ENCODE measurements at regions not wholly inside any gene's neighbourhood (a gene's known extent, or its start where the extent isn't known, plus 50 kb on each side); places are given as distances from the start of the nearest gene placed in this dataset.

GRCh38 chr3:127413318-127413673 lies 125.5 kb upstream of the PRR20G start:
- peaks cover 32% of the 10 kb centered on the region for H3K27me3 ChIP-seq (ENCODE audit: control insufficient read depth, insufficient read depth, low read length)
- ChIA-PET POLR2A (ENCODE audit: unreplicated experiment) (no interaction called here), CTCF (no interaction called here)
- no peak overlapping the region for H3K4me3 ChIP-seq (ENCODE audit: insufficient read depth, low read depth, low read length)
- no peaks in the 10 kb centered on the region for H3K4me1 ChIP-seq (ENCODE audit: control insufficient read depth, insufficient read depth, low read length)
- no peak overlapping the region for H3K9ac ChIP-seq (ENCODE audit: low read depth, low read length)
- no peaks in the 10 kb centered on the region for H3K36me3 ChIP-seq (ENCODE audit: control insufficient read depth, insufficient read depth, low read length)
- no peaks in the 10 kb centered on the region for H3K9me3 ChIP-seq (ENCODE audit: control insufficient read depth, insufficient read depth, low read length)
- H2BK20ac ChIP-seq (ENCODE audit: low read depth, low read length) = no peak overlapping the region
- intact Hi-C loops (cut with micrococcal nuclease) (no loop called here), dilution Hi-C loops (cut with HindIII; ENCODE audit: low sequenced_read_pairs, unreplicated experiment) (no loop called here), in situ Hi-C loops (cut with MboI; ENCODE audit: low sequenced_read_pairs) (no loop called here)
- no peaks in the 10 kb centered on the region for H3K79me1 ChIP-seq (ENCODE audit: low read depth in 1 of 2, low read length in 2 of 2)
- no peak for DNase-seq
- no peak overlapping the region for H2BK120ac ChIP-seq (ENCODE audit: low read depth, low read length)
- H4K91ac ChIP-seq (ENCODE audit: insufficient read depth, low read depth, low read length) = no peak overlapping the region
- H3K4me2 ChIP-seq (ENCODE audit: low read depth, low read length) = no peak overlapping the region
- H3K4ac ChIP-seq (ENCODE audit: low read depth, low read length) = no peak overlapping the region
- H2AFZ ChIP-seq (replicated peaks; ENCODE audit: low read length, poor library complexity) = no peak overlapping the region
- H3K27ac ChIP-seq (ENCODE audit: insufficient read depth, low read length) = no peak overlapping the region
- no CpG with 5 or more reads among the region's 3 CpGs for WGBS, 2 experiments (ENCODE audit: extremely low coverage in 2 of 2, insufficient read length in 1 of 2)
- H3K18ac ChIP-seq (ENCODE audit: low read depth, low read length) = no peak overlapping the region
- H2AK9ac ChIP-seq (replicated peaks; ENCODE audit: low read depth, low read length, poor library complexity) = no peak overlapping the region
- H3K9me1 ChIP-seq (ENCODE audit: insufficient read depth, low read length) = no peaks in the 10 kb centered on the region
- no peak overlapping the region for H2BK15ac ChIP-seq (ENCODE audit: low read depth, low read length)
- no TSS peak for BruUV-seq (replicated peaks)
- no peak overlapping the region for H2BK5ac ChIP-seq (ENCODE audit: low read depth, low read length, poor library complexity, severe bottlenecking)
- no peak overlapping the region for H4K5ac ChIP-seq (ENCODE audit: low read depth, low read length)
- H2AK5ac ChIP-seq (ENCODE audit: low read depth, low read length) = no peak overlapping the region
- H4K8ac ChIP-seq (ENCODE audit: low read depth in 2 of 2, low read length in 2 of 2) = no peak overlapping the region
- TF ChIP-seq RAD21 (IDR thresholded peaks at IDR 0.05; ENCODE audit: low read length) (no peak), USF2 (IDR thresholded peaks at IDR 0.05; ENCODE audit: low read depth, low read length) (no peak), SMC3 (IDR thresholded peaks at IDR 0.05; ENCODE audit: low read depth, low read length) (no peak), NFE2L2 (IDR thresholded peaks at IDR 0.05; ENCODE audit: low read depth, low read length) (no peak)
- H3K56ac ChIP-seq (ENCODE audit: extremely low read depth, insufficient read depth, low read length) = no peak overlapping the region
- ATAC-seq (ENCODE audit: low read depth) = no peak
- no peak overlapping the region for H3K14ac ChIP-seq (replicated peaks; ENCODE audit: low read depth, low read length)
- no peaks in the 10 kb centered on the region for H4K20me1 ChIP-seq (ENCODE audit: insufficient read depth, low read length)
- H3K23ac ChIP-seq (ENCODE audit: low read depth, low read length) = no peak overlapping the region

Data from IMR-90 (cell line).